KMS-11 (cell line): ENCODE measurements at regions not wholly inside any gene's neighbourhood (a gene's known extent, or its start where the extent isn't known, plus 50 kb on each side); places are given as distances from the start of the nearest gene placed in this dataset.

Source experiments
- H2AFZ ChIP-seq: fragments of 200-600 bp; sonication (generic); 2 replicates; pipeline ENCODE4 v1.6.1; 2016; ENCODE audit warnings: antibody characterized with exemption, mixed run types, low read depth
- H3K27ac ChIP-seq: fragments of 200-600 bp; sonication (generic); 2 replicates; pipeline ENCODE4 v1.6.1; 2016; ENCODE audit warnings: mild to moderate bottlenecking, mixed run types
- H3K27me3 ChIP-seq: fragments of 200-600 bp; sonication (generic); 2 replicates; pipeline ENCODE4 v1.6.1; 2017; ENCODE audit warnings: mild to moderate bottlenecking, low read depth, mixed run types, moderate library complexity; ENCODE audit not compliant: insufficient read depth
- H3K36me3 ChIP-seq: fragments of 200-600 bp; sonication (generic); 2 replicates; pipeline ENCODE4 v1.6.1; 2017; ENCODE audit warnings: mild to moderate bottlenecking, mixed run types; ENCODE audit not compliant: insufficient read depth
- H3K4me1 ChIP-seq: fragments of 200-600 bp; sonication (generic); 2 replicates; pipeline ENCODE4 v1.6.1; 2016; ENCODE audit warnings: mild to moderate bottlenecking, low read depth, mixed run types; ENCODE audit not compliant: poor library complexity, severe bottlenecking
- H3K4me2 ChIP-seq: fragments of 200-600 bp; sonication (generic); 2 replicates; pipeline ENCODE4 v1.7.0; 2016; ENCODE audit warnings: mild to moderate bottlenecking, mixed run types
- H3K4me3 ChIP-seq: fragments of 200-600 bp; sonication (generic); IDR thresholded peaks from 2 replicates; pipeline ENCODE4 v1.6.1; 2017; ENCODE audit warnings: low read depth, low read length, mixed read lengths; ENCODE audit not compliant: insufficient read depth
- H3K79me2 ChIP-seq: fragments of 200-600 bp; sonication (generic); 2 replicates; pipeline ENCODE4 v1.6.1; 2016; ENCODE audit warnings: low read depth, mixed run types; ENCODE audit not compliant: insufficient read depth
- H3K9ac ChIP-seq: fragments of 200-600 bp; sonication (generic); 2 replicates; pipeline ENCODE4 v1.6.1; 2016; ENCODE audit warnings: mild to moderate bottlenecking, mixed run types
- H4K20me1 ChIP-seq: fragments of 200-600 bp; sonication (generic); 2 replicates; pipeline ENCODE4 v1.6.1; 2016; ENCODE audit warnings: mild to moderate bottlenecking, mixed run types; ENCODE audit not compliant: insufficient read depth
- TF ChIP-seq, protein P1 (sequence below): fragments of 200-600 bp; sonication (generic); conservative IDR thresholded peaks from 2 replicates; pipeline ENCODE4 v1.6.1; 2017; ENCODE audit warnings: low read depth, mild to moderate bottlenecking, antibody characterized with exemption, low read length, moderate library complexity, mixed read lengths

DNA sequence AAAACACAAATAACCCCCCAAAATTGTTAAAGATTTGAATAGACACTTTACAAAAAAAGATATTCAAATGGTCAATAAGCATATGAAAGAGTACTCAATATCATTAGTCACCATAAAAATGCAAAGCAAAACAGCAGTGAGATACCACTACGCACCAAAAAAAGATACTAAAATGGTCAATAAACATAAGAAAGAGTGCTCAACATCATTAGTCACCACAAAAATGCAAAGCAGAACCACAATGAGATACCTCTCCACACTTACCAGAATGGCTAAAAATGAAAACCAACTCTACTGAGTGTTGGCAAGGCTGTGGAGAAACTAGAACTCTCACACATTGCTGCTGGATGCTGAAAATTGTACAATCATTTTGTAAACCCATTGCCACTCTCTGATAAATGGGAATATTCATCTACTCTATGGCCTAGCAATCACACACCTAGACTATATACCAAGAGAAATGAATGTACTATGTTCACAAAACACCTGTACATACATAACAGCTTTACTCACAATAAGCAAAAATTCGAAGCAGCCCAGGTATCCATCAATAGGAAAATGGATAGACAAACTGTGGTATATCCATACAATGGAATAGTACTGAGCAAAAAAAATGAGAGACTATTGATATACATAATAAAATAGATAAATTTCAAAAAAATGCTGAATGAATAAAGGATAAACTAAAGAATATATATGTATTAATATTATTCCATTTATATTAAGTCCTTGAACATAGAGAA lies 205.0 kb upstream of the DAPK1 start:
- no peak overlapping the region for H3K27ac ChIP-seq
- no peaks in the 10 kb centered on the region for H3K79me2 ChIP-seq
- no peak overlapping the region for H3K9ac ChIP-seq
- H3K36me3 ChIP-seq: no peaks in the 10 kb centered on the region
- no peak overlapping the region for H3K4me3 ChIP-seq
- H3K4me1 ChIP-seq: no peaks in the 10 kb centered on the region
- no peaks in the 10 kb centered on the region for H3K27me3 ChIP-seq
- H4K20me1 ChIP-seq: no peaks in the 10 kb centered on the region
- no peak overlapping the region for H2AFZ ChIP-seq
- no peak overlapping the region for H3K4me2 ChIP-seq
- TF ChIP-seq, protein P1, sequence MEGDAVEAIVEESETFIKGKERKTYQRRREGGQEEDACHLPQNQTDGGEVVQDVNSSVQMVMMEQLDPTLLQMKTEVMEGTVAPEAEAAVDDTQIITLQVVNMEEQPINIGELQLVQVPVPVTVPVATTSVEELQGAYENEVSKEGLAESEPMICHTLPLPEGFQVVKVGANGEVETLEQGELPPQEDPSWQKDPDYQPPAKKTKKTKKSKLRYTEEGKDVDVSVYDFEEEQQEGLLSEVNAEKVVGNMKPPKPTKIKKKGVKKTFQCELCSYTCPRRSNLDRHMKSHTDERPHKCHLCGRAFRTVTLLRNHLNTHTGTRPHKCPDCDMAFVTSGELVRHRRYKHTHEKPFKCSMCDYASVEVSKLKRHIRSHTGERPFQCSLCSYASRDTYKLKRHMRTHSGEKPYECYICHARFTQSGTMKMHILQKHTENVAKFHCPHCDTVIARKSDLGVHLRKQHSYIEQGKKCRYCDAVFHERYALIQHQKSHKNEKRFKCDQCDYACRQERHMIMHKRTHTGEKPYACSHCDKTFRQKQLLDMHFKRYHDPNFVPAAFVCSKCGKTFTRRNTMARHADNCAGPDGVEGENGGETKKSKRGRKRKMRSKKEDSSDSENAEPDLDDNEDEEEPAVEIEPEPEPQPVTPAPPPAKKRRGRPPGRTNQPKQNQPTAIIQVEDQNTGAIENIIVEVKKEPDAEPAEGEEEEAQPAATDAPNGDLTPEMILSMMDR: no peak

- Histone ChIP-seq H3K4me3 (no peak overlapping the region), H3K79me2 (no peaks in the 10 kb centered on the region), H3K4me1 (no peaks in the 10 kb centered on the region), H3K4me2 (no peak overlapping the region), H3K27me3 (no peaks in the 10 kb centered on the region), H3K9ac (no peak overlapping the region), H4K20me1 (no peaks in the 10 kb centered on the region), H2AFZ (no peak overlapping the region), H3K27ac (no peak overlapping the region), H3K36me3 (no peaks in the 10 kb centered on the region)
- TF ChIP-seq, protein P1: no peak
Measured at GRCh38 chr9:87294126-87294525, 203.5 kb upstream of the DAPK1 start.

DNA sequence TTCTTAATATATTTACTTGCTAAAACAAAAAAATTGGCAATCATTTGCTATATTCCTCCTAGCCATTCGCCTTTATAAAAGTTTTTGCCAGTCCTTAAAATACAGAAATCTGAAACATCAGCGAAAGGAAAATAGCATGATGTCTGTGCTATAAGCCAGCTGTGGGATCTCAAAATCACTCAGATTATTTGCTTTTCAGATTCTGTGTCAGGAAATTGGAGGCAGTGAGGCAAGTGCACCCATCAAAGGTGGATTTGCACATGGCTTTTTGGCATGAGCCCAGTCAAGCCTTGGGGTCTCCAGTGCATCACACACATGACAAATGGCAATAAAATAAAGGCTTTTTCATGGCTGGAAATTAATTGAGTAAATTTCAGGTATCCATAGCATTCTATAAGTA lies 196.8 kb upstream of the DAPK1 start:
- H3K27me3 ChIP-seq: no peaks in the 10 kb centered on the region
- TF ChIP-seq, protein P1: no peak

GRCh38 chr9:87301371-87301770 lies 196.3 kb upstream of the DAPK1 start:
- TF ChIP-seq, protein P1: no peak
- Histone ChIP-seq H3K79me2 (no peaks in the 10 kb centered on the region), H3K4me1 (no peaks in the 10 kb centered on the region), H3K27ac (no peak overlapping the region), H3K36me3 (no peaks in the 10 kb centered on the region), H4K20me1 (no peaks in the 10 kb centered on the region), H3K27me3 (no peaks in the 10 kb centered on the region), H3K4me3 (no peak overlapping the region), H3K4me2 (no peak overlapping the region), H2AFZ (no peak overlapping the region), H3K9ac (no peak overlapping the region)

More for the DNA sequence above, 196.8 kb upstream of the DAPK1 start:
- Histone ChIP-seq H3K79me2 (no peaks in the 10 kb centered on the region), H3K9ac (no peak overlapping the region), H2AFZ (no peak overlapping the region), H4K20me1 (no peaks in the 10 kb centered on the region), H3K27ac (no peak overlapping the region), H3K4me2 (no peak overlapping the region), H3K4me1 (no peaks in the 10 kb centered on the region), H3K36me3 (no peaks in the 10 kb centered on the region), H3K4me3 (no peak overlapping the region)
